ENCODE measurements at regions not wholly inside any gene's neighbourhood (a gene's known extent, or its start where the extent isn't known, plus 50 kb on each side); places are given as distances from the start of the nearest gene placed in this dataset.
A peak's percentile ranks its signal among the peaks of the same experiment; 100 is the strongest.

DNA sequence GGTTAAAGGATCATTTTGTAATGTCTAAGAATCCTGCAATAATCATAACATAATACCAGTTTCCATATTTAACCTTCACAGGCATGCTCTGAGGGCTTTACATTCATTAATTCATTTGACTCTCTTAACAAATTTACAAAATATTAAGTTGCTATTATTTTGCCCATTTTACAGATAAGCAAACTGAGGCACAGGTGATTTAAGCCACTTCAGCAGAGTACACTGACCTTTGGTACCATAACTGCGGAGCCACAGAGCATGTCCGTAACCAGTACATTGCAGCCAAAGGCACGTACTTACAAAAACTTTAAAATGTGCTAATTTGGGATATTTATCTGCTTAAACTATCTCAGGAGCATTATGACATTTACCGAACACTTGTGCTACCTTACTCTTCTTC lies 169.4 kb upstream of the MYO16 start:
- Histone ChIP-seq H3K4me3 (ENCODE audit: low read depth, low read length, poor library complexity, severe bottlenecking) (no peak overlapping the region), H3K9me3 (ENCODE audit: low read depth, low read length, poor library complexity, severe bottlenecking) (no peaks in the 10 kb centered on the region), H3K27ac (ENCODE audit: low read depth, low read length, poor library complexity, severe bottlenecking) (no peak overlapping the region), H3K36me3 (ENCODE audit: insufficient read depth, low read length, poor library complexity, severe bottlenecking) (no peaks in the 10 kb centered on the region), H3K27me3 (replicated peaks; ENCODE audit: insufficient read depth, low read depth, low read length, poor library complexity) (no peaks in the 10 kb centered on the region), H3K4me1 (ENCODE audit: insufficient read depth, low read length, poor library complexity, severe bottlenecking) (no peaks in the 10 kb centered on the region)
- no peak for DNase-seq (ENCODE audit: low spot score)
- no TSS peak for BruUV-seq (replicated peaks)
- ChIA-PET POLR2A (ENCODE audit: low non-redundant PET) (no interaction called here), CTCF (no interaction called here)
- TF ChIP-seq EZH2 (IDR thresholded peaks at IDR 0.05; ENCODE audit: borderline replicate concordance, low read depth, low read length, poor library complexity, severe bottlenecking), result no peak
- no peak for TF ChIP-seq CTCF (conservative IDR thresholded peaks at IDR 0.05; ENCODE audit: low read depth, low read length)
- intact Hi-C loops (cut with micrococcal nuclease; ENCODE audit: unreplicated experiment), result no loop called here

DNA sequence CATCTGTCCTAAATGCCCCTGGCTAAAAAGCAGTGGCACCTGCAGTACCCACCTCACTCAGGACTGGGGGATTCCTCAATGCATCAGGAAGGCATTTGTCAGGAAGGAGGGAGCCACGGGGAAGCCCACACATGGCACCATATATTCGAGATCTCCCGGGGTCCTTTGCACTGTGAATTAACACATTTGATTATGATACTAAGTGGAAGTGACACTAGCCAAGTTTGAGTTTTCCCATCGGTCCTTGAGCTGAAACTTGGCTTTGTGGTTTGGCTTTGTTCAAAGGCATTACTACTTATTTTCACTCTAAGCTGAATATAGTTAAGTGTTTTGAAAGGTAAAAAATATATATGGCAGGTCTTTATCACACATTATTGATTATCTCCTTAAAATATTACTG lies 168.7 kb upstream of the MYO16 start:
- H3K4me3 ChIP-seq (ENCODE audit: low read depth, low read length, poor library complexity, severe bottlenecking), result no peak overlapping the region
- H3K4me1 ChIP-seq (ENCODE audit: insufficient read depth, low read length, poor library complexity, severe bottlenecking), result no peaks in the 10 kb centered on the region
- H3K36me3 ChIP-seq (ENCODE audit: insufficient read depth, low read length, poor library complexity, severe bottlenecking), result no peaks in the 10 kb centered on the region
- no peak for TF ChIP-seq CTCF (conservative IDR thresholded peaks at IDR 0.05; ENCODE audit: low read depth, low read length)
- no peak for TF ChIP-seq EZH2 (IDR thresholded peaks at IDR 0.05; ENCODE audit: borderline replicate concordance, low read depth, low read length, poor library complexity, severe bottlenecking)
- no peaks in the 10 kb centered on the region for H3K9me3 ChIP-seq (ENCODE audit: low read depth, low read length, poor library complexity, severe bottlenecking)
- ChIA-PET CTCF (no interaction called here), POLR2A (ENCODE audit: low non-redundant PET) (no interaction called here)
- no peak for DNase-seq (ENCODE audit: low spot score)
- no TSS peak for BruUV-seq (replicated peaks)
- intact Hi-C loops (cut with micrococcal nuclease; ENCODE audit: unreplicated experiment), result no loop called here
- no peaks in the 10 kb centered on the region for H3K27me3 ChIP-seq (replicated peaks; ENCODE audit: insufficient read depth, low read depth, low read length, poor library complexity)
- no peak overlapping the region for H3K27ac ChIP-seq (ENCODE audit: low read depth, low read length, poor library complexity, severe bottlenecking)

DNA sequence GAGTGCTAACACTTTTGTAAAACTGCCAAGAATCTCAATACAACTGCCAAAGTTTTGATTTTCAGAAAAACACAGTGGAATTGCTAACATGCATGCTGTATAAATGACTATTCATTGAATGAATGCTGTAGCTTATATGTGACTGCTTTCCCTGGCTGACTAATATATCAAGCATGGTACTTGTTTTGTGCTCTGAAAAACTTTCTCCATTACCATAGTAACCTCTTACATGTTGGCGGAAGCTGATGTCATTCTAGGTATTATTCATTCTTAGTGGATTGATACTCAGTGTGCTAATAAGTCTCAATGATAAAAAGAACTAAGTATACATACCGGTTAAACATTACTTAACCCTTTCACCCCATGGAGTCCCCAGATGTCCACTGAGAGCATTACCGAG lies 166.1 kb upstream of the MYO16 start:
- H3K9me3 ChIP-seq (ENCODE audit: low read depth, low read length, poor library complexity, severe bottlenecking), result no peaks in the 10 kb centered on the region
- TF ChIP-seq EZH2 (IDR thresholded peaks at IDR 0.05; ENCODE audit: borderline replicate concordance, low read depth, low read length, poor library complexity, severe bottlenecking) (no peak), CTCF (conservative IDR thresholded peaks at IDR 0.05; ENCODE audit: low read depth, low read length) (no peak)
- no peaks in the 10 kb centered on the region for H3K27me3 ChIP-seq (replicated peaks; ENCODE audit: insufficient read depth, low read depth, low read length, poor library complexity)
- intact Hi-C loops (cut with micrococcal nuclease; ENCODE audit: unreplicated experiment), result no loop called here
- peak; percentile 18 for DNase-seq (ENCODE audit: low spot score)
- BruUV-seq (replicated peaks), result no TSS peak
- ChIA-PET CTCF (no interaction called here), POLR2A (ENCODE audit: low non-redundant PET) (no interaction called here)
- no peaks in the 10 kb centered on the region for H3K4me1 ChIP-seq (ENCODE audit: insufficient read depth, low read length, poor library complexity, severe bottlenecking)
- H3K4me3 ChIP-seq (ENCODE audit: low read depth, low read length, poor library complexity, severe bottlenecking), result no peak overlapping the region
- no peak overlapping the region for H3K27ac ChIP-seq (ENCODE audit: low read depth, low read length, poor library complexity, severe bottlenecking)
- no peaks in the 10 kb centered on the region for H3K36me3 ChIP-seq (ENCODE audit: insufficient read depth, low read length, poor library complexity, severe bottlenecking)

Measured in A673 (cell line).